HL-60 (cell line): ENCODE measurements at regions not wholly inside any gene's neighbourhood (a gene's known extent, or its start where the extent isn't known, plus 50 kb on each side); places are given as distances from the start of the nearest gene placed in this dataset.

Experiments
- CTCF ChIP-seq: IDR thresholded peaks from one replicate; pipeline ENCODE4 v1.5.1; 2011; ENCODE audit warnings: low read length, control low read depth, inconsistent platforms; ENCODE audit not compliant: insufficient read depth
- POLR2AphosphoS5 ChIP-seq: IDR thresholded peaks from 2 replicates; pipeline ENCODE4 v1.6.1; 2012; ENCODE audit warnings: low read depth

GRCh38 chr4:186351668-186352194 is 85.7 kb downstream of the F11 start:
- no peak for TF ChIP-seq POLR2AphosphoS5
- TF ChIP-seq CTCF, result no peak
